Fibroblast of pulmonary artery (primary cell): ENCODE measurements at regions not wholly inside any gene's neighbourhood (a gene's known extent, or its start where the extent isn't known, plus 50 kb on each side); places are given as distances from the start of the nearest gene placed in this dataset.

Experiments
- DNase-seq: peaks from one replicate; pipeline ENCODE4 v3.0.0-alpha.2; 2010; ENCODE audit warnings: low read depth
- H3K4me3 ChIP-seq: replicated peaks from 2 replicates; pipeline ENCODE4 v1.5.1; 2011; ENCODE audit warnings: low read depth, mild to moderate bottlenecking, control low read depth, low read length, moderate library complexity
- TF ChIP-seq, protein P1 (sequence below): IDR thresholded peaks from 2 replicates; pipeline ENCODE4 v1.5.1; 2011; ENCODE audit warnings: mild to moderate bottlenecking, control low read depth, low read length, inconsistent platforms; ENCODE audit errors: missing control alignments

DNA sequence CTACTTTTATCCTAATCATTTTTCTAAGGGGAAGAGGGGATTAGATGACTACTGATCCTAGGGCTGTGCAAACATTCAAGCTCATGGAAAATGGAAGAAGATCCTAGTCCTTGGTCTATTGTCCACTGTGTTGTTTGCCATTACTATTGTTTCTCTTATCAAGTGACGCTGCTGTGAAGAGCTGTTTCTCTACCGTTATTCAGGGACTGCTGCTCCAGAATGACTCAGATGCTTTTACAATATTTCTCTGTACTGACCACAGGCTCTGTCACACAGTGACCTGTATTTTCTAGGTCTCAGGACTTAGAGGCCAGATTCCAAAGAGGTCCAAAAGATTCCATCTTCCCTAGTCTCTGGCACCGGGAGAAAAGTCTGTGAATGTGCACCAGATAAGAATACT lies 159.5 kb upstream of the CHD1 start:
- H3K4me3 ChIP-seq, result no peak overlapping the region
- TF ChIP-seq, protein P1, sequence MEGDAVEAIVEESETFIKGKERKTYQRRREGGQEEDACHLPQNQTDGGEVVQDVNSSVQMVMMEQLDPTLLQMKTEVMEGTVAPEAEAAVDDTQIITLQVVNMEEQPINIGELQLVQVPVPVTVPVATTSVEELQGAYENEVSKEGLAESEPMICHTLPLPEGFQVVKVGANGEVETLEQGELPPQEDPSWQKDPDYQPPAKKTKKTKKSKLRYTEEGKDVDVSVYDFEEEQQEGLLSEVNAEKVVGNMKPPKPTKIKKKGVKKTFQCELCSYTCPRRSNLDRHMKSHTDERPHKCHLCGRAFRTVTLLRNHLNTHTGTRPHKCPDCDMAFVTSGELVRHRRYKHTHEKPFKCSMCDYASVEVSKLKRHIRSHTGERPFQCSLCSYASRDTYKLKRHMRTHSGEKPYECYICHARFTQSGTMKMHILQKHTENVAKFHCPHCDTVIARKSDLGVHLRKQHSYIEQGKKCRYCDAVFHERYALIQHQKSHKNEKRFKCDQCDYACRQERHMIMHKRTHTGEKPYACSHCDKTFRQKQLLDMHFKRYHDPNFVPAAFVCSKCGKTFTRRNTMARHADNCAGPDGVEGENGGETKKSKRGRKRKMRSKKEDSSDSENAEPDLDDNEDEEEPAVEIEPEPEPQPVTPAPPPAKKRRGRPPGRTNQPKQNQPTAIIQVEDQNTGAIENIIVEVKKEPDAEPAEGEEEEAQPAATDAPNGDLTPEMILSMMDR, result no peak
- DNase-seq, result peak; percentile 23

DNA sequence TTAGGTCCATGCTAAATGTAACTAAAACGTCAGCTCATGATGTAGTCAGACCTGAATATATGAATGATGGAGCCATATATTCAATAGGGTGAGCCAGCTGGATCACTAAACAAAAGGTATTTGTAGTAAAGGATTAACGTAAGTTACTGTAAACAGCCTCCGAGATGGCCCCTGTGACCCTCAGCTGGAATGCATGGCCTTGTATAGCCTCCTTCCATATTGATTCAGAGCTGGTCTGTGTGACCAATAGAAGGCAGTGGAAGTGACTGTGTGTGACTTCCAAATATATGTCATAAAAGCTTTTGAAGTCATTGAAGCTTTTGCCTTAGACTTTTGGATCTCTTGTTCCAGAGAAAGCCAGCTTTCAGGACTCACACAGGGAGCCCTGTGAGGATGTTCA lies 154.4 kb upstream of the CHD1 start:
- no peak for DNase-seq

DNA sequence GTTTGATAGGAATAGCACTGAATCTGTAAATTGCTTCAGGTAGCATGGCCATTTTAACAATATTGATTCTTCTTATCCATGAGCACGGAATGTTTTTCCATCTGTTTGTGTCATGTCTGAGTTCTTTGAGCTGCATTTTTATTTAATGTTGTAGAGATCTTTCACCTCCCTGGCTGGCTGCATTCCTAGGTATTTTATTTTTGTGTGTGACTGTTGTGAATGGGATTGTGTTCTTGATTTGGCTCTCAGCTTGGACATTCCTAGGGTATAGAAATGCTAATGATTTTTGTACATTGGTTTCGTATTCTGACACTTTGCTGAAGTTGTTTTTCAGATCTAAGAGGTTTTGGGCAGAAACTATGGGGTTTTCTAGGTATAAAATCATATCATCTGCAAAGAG lies 152.9 kb upstream of the CHD1 start:
- DNase-seq, result no peak
- H3K4me3 ChIP-seq, result no peak overlapping the region
- TF ChIP-seq, protein P1, result no peak

More for the DNA sequence above, 154.4 kb upstream of the CHD1 start:
- TF ChIP-seq, protein P1, result no peak
- no peak overlapping the region for H3K4me3 ChIP-seq

DNA sequence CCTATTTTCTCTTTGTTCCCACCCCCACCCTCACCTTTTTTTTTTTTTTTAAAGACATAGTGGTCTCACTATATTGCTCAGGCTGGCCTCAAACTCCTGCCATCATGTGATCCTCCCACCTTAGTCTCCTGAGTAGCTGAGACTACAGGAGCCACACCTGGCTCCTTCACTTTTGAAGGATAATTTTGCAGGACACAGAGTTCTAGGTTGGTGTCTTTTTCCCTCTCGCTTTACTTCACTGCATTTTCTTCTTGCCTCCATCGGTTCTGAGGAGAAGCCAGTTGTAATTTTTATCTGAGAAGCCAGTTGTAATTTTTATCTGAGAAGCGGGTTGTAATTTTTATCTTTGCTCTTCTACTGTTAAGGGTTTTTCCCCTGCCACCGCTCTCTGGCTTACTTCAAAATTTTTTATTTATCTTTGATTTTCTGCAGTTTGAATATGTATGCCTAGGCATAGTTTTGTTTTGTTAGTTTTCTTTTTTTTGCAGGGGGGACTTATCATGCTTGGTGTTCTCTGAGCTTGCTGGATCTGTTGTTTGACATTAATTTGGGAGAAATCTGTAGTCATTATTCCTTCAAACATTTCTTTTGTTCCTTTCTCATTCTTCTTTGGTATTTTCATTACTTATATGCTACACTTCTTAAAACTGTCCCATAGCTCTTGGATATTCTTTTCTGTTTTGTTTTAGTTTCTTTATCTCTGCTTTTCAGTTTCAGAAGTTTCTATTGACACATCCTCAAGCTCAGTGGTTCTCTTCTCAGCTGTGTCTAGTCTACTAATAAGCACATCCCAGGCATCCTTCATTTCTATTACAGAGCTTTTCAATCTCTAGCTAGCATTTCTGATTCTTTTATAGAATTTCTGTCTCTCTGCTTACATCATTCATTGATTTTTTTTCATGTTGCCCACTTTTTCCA lies 148.2 kb upstream of the CHD1 start:
- TF ChIP-seq, protein P1, result no peak
- DNase-seq, result no peak
- H3K4me3 ChIP-seq, result no peak overlapping the region

DNA sequence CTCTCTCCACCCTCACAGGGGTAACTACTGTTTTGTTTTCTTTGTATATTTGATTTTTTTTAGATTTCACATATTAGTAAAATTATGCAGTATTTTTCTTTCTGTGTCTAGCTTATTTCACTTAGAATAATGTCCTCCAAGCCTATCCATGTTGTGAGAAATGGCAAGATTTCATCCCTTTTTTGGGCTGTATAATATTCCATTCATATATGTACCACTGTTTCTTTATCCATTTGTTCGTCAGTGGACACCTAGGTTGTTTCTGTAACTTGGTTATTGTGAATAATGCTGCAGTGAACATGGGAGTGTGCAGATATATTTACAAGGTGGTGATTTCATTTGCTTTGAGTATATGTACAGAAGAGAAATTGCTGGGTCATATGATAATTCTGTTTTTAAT lies 144.0 kb upstream of the CHD1 start:
- TF ChIP-seq, protein P1, result no peak

DNA sequence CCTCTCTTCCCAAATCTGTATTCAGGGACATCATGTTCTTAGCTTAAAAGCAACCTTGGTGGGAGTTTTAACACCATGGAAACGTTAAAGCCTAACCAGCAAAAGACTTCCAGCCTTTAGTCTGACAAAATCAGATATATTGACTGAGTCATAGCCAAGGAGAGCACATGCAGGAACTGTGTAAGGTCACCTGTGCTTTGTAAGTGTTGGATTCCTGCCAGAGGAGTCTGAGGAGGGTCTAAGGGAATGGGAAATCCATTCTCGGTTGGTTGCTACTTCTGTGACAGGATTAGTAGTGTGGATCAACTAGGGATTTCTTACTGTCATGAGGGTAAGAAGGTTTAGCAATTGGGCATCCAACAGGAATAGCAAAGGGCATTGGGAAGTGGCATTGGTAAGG lies 142.0 kb upstream of the CHD1 start:
- TF ChIP-seq, protein P1, result no peak
- no peak for DNase-seq
- H3K4me3 ChIP-seq, result no peak overlapping the region

More for the DNA sequence above, 144.0 kb upstream of the CHD1 start:
- no peak for DNase-seq
- H3K4me3 ChIP-seq, result no peak overlapping the region

DNA sequence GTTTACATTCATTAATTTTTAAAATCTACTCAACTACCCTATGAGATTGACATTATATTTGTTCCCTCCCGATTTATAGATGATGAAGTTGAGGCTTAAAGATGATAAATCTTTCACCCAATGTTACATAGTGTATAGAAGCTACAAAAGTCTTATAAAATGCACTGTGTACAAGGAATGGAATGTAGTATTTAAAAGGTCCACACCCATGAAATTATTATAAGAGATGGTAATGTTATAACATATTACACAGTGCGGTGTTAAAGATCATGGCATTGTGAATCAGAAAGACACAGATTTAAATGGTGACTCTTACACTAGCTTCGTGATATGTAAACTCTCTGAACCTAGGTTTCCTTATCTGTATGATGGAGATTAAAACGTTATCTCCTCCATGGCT lies 141.6 kb upstream of the CHD1 start:
- no peak for DNase-seq
- TF ChIP-seq, protein P1, result no peak
- no peak overlapping the region for H3K4me3 ChIP-seq
